ENCODE measurements at regions not wholly inside any gene's neighbourhood (a gene's known extent, or its start where the extent isn't known, plus 50 kb on each side); places are given as distances from the start of the nearest gene placed in this dataset.

- 39 to 50% methylated on average over 2 of the region's 2 CpGs for WGBS, 2 donors (ENCODE audit: low coverage in 1 of 2)
- Histone ChIP-seq H3K4me3 (no peak overlapping the region), H3K36me3 (no peaks in the 10 kb centered on the region), H3K4me1 (peaks cover 0 to 5% (median 0%) of the 10 kb centered on the region in 4 donors), H3K27ac (no peak overlapping the region), H3K27me3 (no peaks in the 10 kb centered on the region), H3K9me3 (no peaks in the 10 kb centered on the region)
- in situ Hi-C loops (cut with MboI; ENCODE audit: low pct_ligation_motif_present in 1 of 4, low pct_unique_long_range_greater_than_20kb in 1 of 4, low sequenced_read_pairs in 3 of 4), result no loop called here
- no peak for DNase-seq
- intact Hi-C loops (cut with DNase I; ENCODE audit: low total_unique reads), result no loop called here
- no peak for TF ChIP-seq CTCF (IDR thresholded peaks at IDR 0.05)
- TF ChIP-seq POLR2A (IDR thresholded peaks at IDR 0.05), result no peak
- TF ChIP-seq POLR2AphosphoS5 (IDR thresholded peaks at IDR 0.05), result no peak
- TF ChIP-seq EP300 (IDR thresholded peaks at IDR 0.05; ENCODE audit: low read depth), result no peak
These were observed 140.5 kb upstream of the HS3ST2 start for GRCh38 chr16:22673421-22673831.

- H3K27me3 ChIP-seq, result no peaks in the 10 kb centered on the region
- no peak for TF ChIP-seq POLR2AphosphoS5 (IDR thresholded peaks at IDR 0.05)
- TF ChIP-seq POLR2A (IDR thresholded peaks at IDR 0.05), result no peak
- no peak for TF ChIP-seq CTCF (IDR thresholded peaks at IDR 0.05)
- no peak for TF ChIP-seq EP300 (IDR thresholded peaks at IDR 0.05; ENCODE audit: low read depth)
- H3K4me1 ChIP-seq, result peaks cover 0 to 5% (median 0%) of the 10 kb centered on the region in 4 donors
- intact Hi-C loops (cut with DNase I; ENCODE audit: low total_unique reads) (no loop called here), in situ Hi-C loops (cut with MboI; ENCODE audit: low pct_ligation_motif_present in 1 of 4, low pct_unique_long_range_greater_than_20kb in 1 of 4, low sequenced_read_pairs in 3 of 4) (no loop called here)
- H3K4me3 ChIP-seq, result no peak overlapping the region
- DNase-seq, result no peak
- no peaks in the 10 kb centered on the region for H3K36me3 ChIP-seq
- H3K27ac ChIP-seq, result no peak overlapping the region
- WGBS, 2 donors (ENCODE audit: low coverage in 1 of 2), result 91% methylated on average over 3 of the region's 3 CpGs
- no peaks in the 10 kb centered on the region for H3K9me3 ChIP-seq
These were observed 139.2 kb upstream of the HS3ST2 start for GRCh38 chr16:22674832-22675191.

- WGBS, 2 donors (ENCODE audit: low coverage in 1 of 2), result 60 to 85% methylated on average over 4 of the region's 4 CpGs
- Histone ChIP-seq H3K27ac (no peak overlapping the region), H3K27me3 (no peaks in the 10 kb centered on the region), H3K9me3 (no peaks in the 10 kb centered on the region), H3K36me3 (no peaks in the 10 kb centered on the region), H3K4me1 (peaks cover 0 to 5% (median 0%) of the 10 kb centered on the region in 4 donors), H3K4me3 (no peak overlapping the region)
- in situ Hi-C loops (cut with MboI; ENCODE audit: low pct_ligation_motif_present in 1 of 4, low pct_unique_long_range_greater_than_20kb in 1 of 4, low sequenced_read_pairs in 3 of 4), result no loop called here
- intact Hi-C loops (cut with DNase I; ENCODE audit: low total_unique reads), result no loop called here
- no peak for DNase-seq
- TF ChIP-seq POLR2A (IDR thresholded peaks at IDR 0.05), result no peak
These were observed 138.0 kb upstream of the HS3ST2 start for GRCh38 chr16:22675745-22676540.

- no peaks in the 10 kb centered on the region for H3K9me3 ChIP-seq
- DNase-seq, result no peak
- 92 to 100% methylated on average over 5 to 8 of the region's 8 CpGs for WGBS, 2 donors (ENCODE audit: low coverage in 1 of 2)
- H3K27me3 ChIP-seq, result no peaks in the 10 kb centered on the region
- no peak overlapping the region for H3K4me3 ChIP-seq
- H3K27ac ChIP-seq, result no peak overlapping the region
- H3K4me1 ChIP-seq, result peaks cover 0 to 5% (median 0%) of the 10 kb centered on the region in 4 donors
- in situ Hi-C loops (cut with MboI; ENCODE audit: low pct_ligation_motif_present in 1 of 4, low pct_unique_long_range_greater_than_20kb in 1 of 4, low sequenced_read_pairs in 3 of 4), result no loop called here
- intact Hi-C loops (cut with DNase I; ENCODE audit: low total_unique reads), result no loop called here
- no peak for TF ChIP-seq POLR2AphosphoS5 (IDR thresholded peaks at IDR 0.05)
- no peak for TF ChIP-seq CTCF (IDR thresholded peaks at IDR 0.05)
- no peaks in the 10 kb centered on the region for H3K36me3 ChIP-seq
These were observed 136.7 kb upstream of the HS3ST2 start for GRCh38 chr16:22677024-22677830.
